ENCODE measurements at regions not wholly inside any gene's neighbourhood (a gene's known extent, or its start where the extent isn't known, plus 50 kb on each side); places are given as distances from the start of the nearest gene placed in this dataset.

DNA sequence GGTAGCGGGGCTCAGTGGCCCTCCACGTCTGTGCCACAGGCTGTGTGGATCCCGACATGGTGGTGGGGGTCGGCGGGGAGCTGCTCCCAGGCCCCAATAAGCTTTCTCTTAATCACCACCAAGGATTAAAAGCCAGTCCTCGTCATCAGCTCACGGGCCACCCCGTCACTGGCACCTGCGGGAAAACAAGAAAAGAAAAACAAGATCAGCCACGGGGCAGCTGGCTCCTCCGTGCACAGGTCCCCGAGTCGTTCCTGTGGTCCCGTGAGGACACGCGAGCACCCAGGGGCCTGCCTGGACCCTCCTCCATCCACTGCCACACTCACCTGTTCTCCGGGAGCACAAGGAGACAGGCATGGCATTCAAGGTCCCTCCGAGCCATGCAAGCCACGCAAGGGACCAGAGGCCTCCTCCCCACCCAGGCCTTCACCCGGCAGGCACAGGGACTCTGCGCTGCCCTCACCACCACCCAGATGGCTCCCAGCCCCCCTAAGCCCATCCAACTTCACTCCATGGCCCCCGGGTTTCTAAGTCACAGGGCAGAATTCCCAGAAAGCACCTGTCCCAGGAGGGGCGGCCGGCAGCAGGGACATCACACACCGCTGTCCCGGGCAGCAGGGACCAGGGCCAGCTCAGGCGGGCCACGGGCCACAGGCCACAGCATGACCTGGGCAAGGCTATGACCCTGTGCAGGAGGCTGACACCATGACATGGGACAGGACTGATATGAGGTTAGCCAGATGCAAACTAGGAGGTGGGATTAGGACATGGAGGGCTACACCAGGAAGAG, 72.0 kb downstream of the NCOR2 start:
- TF ChIP-seq, protein P1, sequence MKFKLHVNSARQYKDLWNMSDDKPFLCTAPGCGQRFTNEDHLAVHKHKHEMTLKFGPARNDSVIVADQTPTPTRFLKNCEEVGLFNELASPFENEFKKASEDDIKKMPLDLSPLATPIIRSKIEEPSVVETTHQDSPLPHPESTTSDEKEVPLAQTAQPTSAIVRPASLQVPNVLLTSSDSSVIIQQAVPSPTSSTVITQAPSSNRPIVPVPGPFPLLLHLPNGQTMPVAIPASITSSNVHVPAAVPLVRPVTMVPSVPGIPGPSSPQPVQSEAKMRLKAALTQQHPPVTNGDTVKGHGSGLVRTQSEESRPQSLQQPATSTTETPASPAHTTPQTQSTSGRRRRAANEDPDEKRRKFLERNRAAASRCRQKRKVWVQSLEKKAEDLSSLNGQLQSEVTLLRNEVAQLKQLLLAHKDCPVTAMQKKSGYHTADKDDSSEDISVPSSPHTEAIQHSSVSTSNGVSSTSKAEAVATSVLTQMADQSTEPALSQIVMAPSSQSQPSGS (CRISPR knock-in tag; IDR thresholded peaks at IDR 0.05; ENCODE audit: borderline replicate concordance, low read depth), result no peak
- TF ChIP-seq, protein P2, sequence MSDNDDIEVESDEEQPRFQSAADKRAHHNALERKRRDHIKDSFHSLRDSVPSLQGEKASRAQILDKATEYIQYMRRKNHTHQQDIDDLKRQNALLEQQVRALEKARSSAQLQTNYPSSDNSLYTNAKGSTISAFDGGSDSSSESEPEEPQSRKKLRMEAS (CRISPR knock-in tag; IDR thresholded peaks at IDR 0.05), result no peak
- TF ChIP-seq, protein P3, sequence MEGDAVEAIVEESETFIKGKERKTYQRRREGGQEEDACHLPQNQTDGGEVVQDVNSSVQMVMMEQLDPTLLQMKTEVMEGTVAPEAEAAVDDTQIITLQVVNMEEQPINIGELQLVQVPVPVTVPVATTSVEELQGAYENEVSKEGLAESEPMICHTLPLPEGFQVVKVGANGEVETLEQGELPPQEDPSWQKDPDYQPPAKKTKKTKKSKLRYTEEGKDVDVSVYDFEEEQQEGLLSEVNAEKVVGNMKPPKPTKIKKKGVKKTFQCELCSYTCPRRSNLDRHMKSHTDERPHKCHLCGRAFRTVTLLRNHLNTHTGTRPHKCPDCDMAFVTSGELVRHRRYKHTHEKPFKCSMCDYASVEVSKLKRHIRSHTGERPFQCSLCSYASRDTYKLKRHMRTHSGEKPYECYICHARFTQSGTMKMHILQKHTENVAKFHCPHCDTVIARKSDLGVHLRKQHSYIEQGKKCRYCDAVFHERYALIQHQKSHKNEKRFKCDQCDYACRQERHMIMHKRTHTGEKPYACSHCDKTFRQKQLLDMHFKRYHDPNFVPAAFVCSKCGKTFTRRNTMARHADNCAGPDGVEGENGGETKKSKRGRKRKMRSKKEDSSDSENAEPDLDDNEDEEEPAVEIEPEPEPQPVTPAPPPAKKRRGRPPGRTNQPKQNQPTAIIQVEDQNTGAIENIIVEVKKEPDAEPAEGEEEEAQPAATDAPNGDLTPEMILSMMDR (IDR thresholded peaks at IDR 0.05), result no peak
- no peak for TF ChIP-seq NR3C1 (CRISPR knock-in tag; conservative IDR thresholded peaks at IDR 0.05; ENCODE audit: low read depth)
- TF ChIP-seq, protein P4, sequence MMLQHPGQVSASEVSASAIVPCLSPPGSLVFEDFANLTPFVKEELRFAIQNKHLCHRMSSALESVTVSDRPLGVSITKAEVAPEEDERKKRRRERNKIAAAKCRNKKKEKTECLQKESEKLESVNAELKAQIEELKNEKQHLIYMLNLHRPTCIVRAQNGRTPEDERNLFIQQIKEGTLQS (CRISPR knock-in tag; conservative IDR thresholded peaks at IDR 0.05), result no peak
- TF ChIP-seq ZNF317 (CRISPR knock-in tag; IDR thresholded peaks at IDR 0.05; ENCODE audit: borderline replicate concordance, low read depth), result no peak
- no peak for TF ChIP-seq NFE2L1 (CRISPR knock-in tag; IDR thresholded peaks at IDR 0.05)
- TF ChIP-seq ATF1 (CRISPR knock-in tag; IDR thresholded peaks at IDR 0.05), result no peak
- TF ChIP-seq, protein P5, sequence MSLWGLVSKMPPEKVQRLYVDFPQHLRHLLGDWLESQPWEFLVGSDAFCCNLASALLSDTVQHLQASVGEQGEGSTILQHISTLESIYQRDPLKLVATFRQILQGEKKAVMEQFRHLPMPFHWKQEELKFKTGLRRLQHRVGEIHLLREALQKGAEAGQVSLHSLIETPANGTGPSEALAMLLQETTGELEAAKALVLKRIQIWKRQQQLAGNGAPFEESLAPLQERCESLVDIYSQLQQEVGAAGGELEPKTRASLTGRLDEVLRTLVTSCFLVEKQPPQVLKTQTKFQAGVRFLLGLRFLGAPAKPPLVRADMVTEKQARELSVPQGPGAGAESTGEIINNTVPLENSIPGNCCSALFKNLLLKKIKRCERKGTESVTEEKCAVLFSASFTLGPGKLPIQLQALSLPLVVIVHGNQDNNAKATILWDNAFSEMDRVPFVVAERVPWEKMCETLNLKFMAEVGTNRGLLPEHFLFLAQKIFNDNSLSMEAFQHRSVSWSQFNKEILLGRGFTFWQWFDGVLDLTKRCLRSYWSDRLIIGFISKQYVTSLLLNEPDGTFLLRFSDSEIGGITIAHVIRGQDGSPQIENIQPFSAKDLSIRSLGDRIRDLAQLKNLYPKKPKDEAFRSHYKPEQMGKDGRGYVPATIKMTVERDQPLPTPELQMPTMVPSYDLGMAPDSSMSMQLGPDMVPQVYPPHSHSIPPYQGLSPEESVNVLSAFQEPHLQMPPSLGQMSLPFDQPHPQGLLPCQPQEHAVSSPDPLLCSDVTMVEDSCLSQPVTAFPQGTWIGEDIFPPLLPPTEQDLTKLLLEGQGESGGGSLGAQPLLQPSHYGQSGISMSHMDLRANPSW (CRISPR knock-in tag; conservative IDR thresholded peaks at IDR 0.05; ENCODE audit: low read depth), result no peak
- no peak for TF ChIP-seq JUN (CRISPR knock-in tag; IDR thresholded peaks at IDR 0.05)

All from WTC11 (cell line).